ENCODE measurements at regions not wholly inside any gene's neighbourhood (a gene's known extent, or its start where the extent isn't known, plus 50 kb on each side); places are given as distances from the start of the nearest gene placed in this dataset.

- peak overlapping the region; percentile 94 for H3K27ac ChIP-seq
- TF ChIP-seq CTCF (conservative IDR thresholded peaks at IDR 0.05; ENCODE audit: low read depth), result no peak
- peak; percentile 82 for DNase-seq (ENCODE audit: low spot score)
- ChIA-PET POLR2A (ENCODE audit: low non-redundant PET) (no interaction called here), CTCF (no interaction called here)
These were observed 119.2 kb downstream of the ANKRD60 start for GRCh38 chr20:58109126-58109880.

GRCh38 chr20:58107533-58107932 lies 120.9 kb downstream of the ANKRD60 start:
- CTCF ChIA-PET, result no interaction called here
- no peak for TF ChIP-seq CTCF (conservative IDR thresholded peaks at IDR 0.05; ENCODE audit: low read depth)
- no peak for DNase-seq (ENCODE audit: low spot score)
- H3K27ac ChIP-seq, result no peak overlapping the region
- POLR2A ChIA-PET (ENCODE audit: low non-redundant PET), result no interaction called here

GRCh38 chr20:58106143-58106750 lies 122.2 kb downstream of the ANKRD60 start:
- ChIA-PET POLR2A (ENCODE audit: low non-redundant PET) (no interaction called here), CTCF (no interaction called here)
- no peak overlapping the region for H3K27ac ChIP-seq
- no peak for TF ChIP-seq CTCF (conservative IDR thresholded peaks at IDR 0.05; ENCODE audit: low read depth)
- DNase-seq (ENCODE audit: low spot score), result no peak

GRCh38 chr20:58103961-58104360 lies 124.5 kb downstream of the ANKRD60 start:
- ChIA-PET POLR2A (ENCODE audit: low non-redundant PET) (no interaction called here), CTCF (interaction anchor here (0.5 to 0.7 kb wide), 5 partner anchors 76 to 943 kb away, joined by 3 to 4 read pairs (median 3); no protein-coding TSS in a partner anchor)
- DNase-seq (ENCODE audit: low spot score), result no peak
- no peak for TF ChIP-seq CTCF (conservative IDR thresholded peaks at IDR 0.05; ENCODE audit: low read depth)
- no peak overlapping the region for H3K27ac ChIP-seq

GRCh38 chr20:58103517-58103904 lies 124.9 kb downstream of the ANKRD60 start:
- TF ChIP-seq CTCF (conservative IDR thresholded peaks at IDR 0.05; ENCODE audit: low read depth), result no peak
- DNase-seq (ENCODE audit: low spot score), result no peak
- POLR2A ChIA-PET (ENCODE audit: low non-redundant PET), result no interaction called here
- H3K27ac ChIP-seq, result peak overlapping the region; percentile 52; the same call in 1 of the 2 replicates
- CTCF ChIA-PET, result interaction anchor here (0.5 to 0.7 kb wide), 5 partner anchors 107 to 943 kb away, joined by 3 to 4 read pairs (median 3); no protein-coding TSS in a partner anchor

GRCh38 chr20:58102744-58103516 lies 125.5 kb downstream of the ANKRD60 start:
- ChIA-PET POLR2A (ENCODE audit: low non-redundant PET) (no interaction called here), CTCF (interaction anchor here (0.6 to 1.0 kb wide), 6 partner anchors 15 to 1590 kb away, joined by 3 to 4 read pairs (median 3); no protein-coding TSS in a partner anchor)
- TF ChIP-seq CTCF (conservative IDR thresholded peaks at IDR 0.05; ENCODE audit: low read depth), result no peak
- H3K27ac ChIP-seq, result peak overlapping the region; percentile 52
- peak; percentile 95 for DNase-seq (ENCODE audit: low spot score)

All from RWPE1 (cell line).